RWPE1 (cell line): ENCODE measurements at regions not wholly inside any gene's neighbourhood (a gene's known extent, or its start where the extent isn't known, plus 50 kb on each side); places are given as distances from the start of the nearest gene placed in this dataset.

Experiments
- CTCF ChIA-PET: fragments of 350-600 bp; sonication (Branson Sonifier 250); formaldehyde crosslinking; extraction: SDS; loops from one replicate; lab custom pipeline; 2021; lab: Yijun Ruan, JAX
- POLR2A ChIA-PET: fragments of 400-600 bp; formaldehyde crosslinking; extraction: SDS; loops from one replicate; lab custom pipeline; 2020; ENCODE audit warnings: antibody characterized with exemption; ENCODE audit not compliant: low non-redundant PET; lab: Yijun Ruan, JAX
- DNase-seq: peaks from one replicate; pipeline ENCODE4 v3.0.0; 2012; ENCODE audit warnings: low spot score
- H3K27ac ChIP-seq: fragments of 450-650 bp; 2 replicates; pipeline ENCODE4 v1.5.1; 2017
- TF ChIP-seq, protein P1 (sequence below): fragments of 450-650 bp; conservative IDR thresholded peaks from 2 replicates; pipeline ENCODE4 v1.5.1; 2017; ENCODE audit warnings: low read depth, mild to moderate bottlenecking

DNA sequence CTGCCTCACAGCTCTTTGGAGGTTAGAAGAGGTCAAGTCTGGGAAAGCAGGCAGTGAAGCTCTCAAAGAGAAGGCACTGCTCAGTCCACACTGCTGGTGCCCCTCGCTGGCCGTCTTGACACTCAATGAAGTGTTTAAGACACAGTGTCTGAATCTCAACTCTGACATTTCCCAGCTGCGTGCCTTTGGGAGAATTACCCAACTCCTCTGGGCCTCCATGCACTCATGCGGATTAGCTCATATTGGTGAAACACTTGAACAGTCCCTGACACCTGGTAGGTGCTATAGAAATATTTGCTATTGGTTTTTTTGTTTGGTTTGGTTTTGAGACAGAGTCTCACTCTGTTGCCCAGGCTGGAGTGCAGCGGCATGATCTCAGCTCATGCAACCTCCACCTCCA lies 281.0 kb downstream of the SRBD1 start:
- ChIA-PET POLR2A (no interaction called here), CTCF (no interaction called here)
- no peak overlapping the region for H3K27ac ChIP-seq
- DNase-seq, result no peak
- TF ChIP-seq, protein P1, sequence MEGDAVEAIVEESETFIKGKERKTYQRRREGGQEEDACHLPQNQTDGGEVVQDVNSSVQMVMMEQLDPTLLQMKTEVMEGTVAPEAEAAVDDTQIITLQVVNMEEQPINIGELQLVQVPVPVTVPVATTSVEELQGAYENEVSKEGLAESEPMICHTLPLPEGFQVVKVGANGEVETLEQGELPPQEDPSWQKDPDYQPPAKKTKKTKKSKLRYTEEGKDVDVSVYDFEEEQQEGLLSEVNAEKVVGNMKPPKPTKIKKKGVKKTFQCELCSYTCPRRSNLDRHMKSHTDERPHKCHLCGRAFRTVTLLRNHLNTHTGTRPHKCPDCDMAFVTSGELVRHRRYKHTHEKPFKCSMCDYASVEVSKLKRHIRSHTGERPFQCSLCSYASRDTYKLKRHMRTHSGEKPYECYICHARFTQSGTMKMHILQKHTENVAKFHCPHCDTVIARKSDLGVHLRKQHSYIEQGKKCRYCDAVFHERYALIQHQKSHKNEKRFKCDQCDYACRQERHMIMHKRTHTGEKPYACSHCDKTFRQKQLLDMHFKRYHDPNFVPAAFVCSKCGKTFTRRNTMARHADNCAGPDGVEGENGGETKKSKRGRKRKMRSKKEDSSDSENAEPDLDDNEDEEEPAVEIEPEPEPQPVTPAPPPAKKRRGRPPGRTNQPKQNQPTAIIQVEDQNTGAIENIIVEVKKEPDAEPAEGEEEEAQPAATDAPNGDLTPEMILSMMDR, result no peak

DNA sequence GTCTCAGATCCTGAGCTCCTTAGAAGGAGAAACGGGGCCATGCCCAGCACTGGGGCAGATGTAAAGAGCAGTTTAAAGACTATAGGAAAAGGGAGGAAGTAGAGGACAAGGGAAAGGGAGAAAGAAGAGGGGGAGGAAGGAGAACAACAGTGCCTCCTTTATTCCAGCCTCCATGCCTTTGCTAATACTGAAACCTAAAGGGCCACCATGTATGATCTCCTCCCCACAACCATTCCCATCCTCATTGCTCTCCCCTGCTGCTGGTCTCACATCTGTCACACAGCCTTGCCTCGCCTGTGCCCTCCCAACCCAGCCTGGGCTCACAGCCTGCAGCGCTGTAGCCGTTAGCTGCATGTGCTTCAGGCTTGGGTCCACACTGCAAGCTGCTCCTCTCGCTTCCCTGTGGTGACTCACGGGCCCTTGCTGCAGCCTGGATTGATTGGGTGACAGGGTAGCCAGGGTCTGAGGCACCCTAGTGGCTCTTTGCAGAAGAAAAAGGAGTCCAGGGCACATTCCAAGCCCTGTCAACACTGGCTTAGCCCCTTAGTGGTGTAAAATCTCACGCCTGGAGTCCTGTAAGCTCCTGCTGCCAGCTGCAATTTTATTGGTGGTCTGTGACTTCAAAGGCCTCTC lies 281.9 kb downstream of the SRBD1 start:
- ChIA-PET CTCF (no interaction called here), POLR2A (no interaction called here)
- peak; percentile 22 for DNase-seq
- TF ChIP-seq, protein P1, result no peak
- no peak overlapping the region for H3K27ac ChIP-seq

DNA sequence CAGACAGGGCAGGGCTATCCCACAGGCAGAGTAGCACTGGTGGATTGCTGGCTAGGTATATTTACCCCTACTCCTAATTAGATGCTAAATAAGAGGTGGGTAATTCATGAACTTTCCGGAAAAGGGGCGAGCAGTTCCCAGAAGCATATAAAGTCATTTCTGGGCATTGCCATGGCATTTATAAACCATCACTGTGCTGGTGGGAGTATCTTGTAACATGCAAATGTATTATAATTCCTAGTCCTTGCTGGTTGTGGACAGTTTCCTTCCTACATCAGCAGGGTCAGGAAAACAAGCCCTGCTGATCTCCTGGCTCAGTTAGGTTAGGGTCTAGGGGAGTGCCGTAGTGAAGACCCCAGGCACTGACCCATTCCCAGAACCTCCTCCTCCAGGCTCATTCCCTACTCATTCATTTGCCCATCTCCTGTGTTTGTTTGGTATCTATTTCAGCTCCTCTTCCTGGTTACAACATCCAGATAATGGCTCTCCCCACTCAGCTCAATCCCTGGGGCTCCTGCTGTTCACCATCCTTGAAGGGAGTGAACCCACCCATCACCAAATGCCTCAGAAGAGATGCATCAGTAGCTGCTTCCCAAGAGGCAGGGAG lies 282.7 kb downstream of the SRBD1 start:
- TF ChIP-seq, protein P1, result no peak
- POLR2A ChIA-PET, result no interaction called here
- no peak overlapping the region for H3K27ac ChIP-seq
- no peak for DNase-seq
- CTCF ChIA-PET, result no interaction called here

DNA sequence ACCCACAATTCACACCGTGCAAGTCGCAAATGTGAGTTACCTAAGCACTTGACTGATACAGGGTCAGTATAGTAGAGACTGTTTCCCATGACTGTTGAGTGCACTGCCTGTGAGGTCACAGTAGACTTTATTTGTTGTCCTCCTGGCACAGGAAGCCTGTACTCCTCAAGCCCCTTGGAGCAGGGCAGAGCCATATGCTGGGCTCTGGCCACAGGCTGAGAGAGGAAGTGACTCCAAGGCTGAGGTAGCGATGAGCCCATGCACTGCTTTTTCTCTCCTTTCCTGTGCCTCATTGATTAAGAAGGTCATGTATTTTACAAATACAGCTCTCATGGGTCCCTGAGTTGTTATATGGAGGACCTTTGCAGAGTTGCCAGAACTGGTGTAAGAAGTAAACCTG lies 287.7 kb downstream of the SRBD1 start:
- CTCF ChIA-PET, result no interaction called here
- DNase-seq, result no peak
- POLR2A ChIA-PET, result no interaction called here
- TF ChIP-seq, protein P1, result no peak
- H3K27ac ChIP-seq, result no peak overlapping the region

DNA sequence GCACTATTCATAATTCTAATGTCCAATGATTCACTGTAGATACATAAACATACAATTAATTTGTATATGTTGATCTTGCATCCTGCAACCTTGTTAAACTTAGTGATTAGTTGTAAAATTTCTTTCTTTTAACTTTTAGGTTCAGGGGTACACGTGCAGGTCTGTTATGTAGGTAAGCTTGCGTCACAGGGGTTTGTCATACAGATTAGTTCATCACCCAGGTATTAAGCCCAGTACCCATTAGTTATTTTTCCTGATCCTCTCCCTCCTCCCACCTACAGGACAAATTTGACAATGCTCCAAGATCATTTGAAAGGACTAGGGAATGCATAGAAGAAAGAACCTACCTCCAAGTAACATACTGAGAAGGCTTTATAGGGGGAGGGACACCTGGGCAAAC lies 290.1 kb downstream of the SRBD1 start:
- no peak for DNase-seq
- POLR2A ChIA-PET, result no interaction called here

DNA sequence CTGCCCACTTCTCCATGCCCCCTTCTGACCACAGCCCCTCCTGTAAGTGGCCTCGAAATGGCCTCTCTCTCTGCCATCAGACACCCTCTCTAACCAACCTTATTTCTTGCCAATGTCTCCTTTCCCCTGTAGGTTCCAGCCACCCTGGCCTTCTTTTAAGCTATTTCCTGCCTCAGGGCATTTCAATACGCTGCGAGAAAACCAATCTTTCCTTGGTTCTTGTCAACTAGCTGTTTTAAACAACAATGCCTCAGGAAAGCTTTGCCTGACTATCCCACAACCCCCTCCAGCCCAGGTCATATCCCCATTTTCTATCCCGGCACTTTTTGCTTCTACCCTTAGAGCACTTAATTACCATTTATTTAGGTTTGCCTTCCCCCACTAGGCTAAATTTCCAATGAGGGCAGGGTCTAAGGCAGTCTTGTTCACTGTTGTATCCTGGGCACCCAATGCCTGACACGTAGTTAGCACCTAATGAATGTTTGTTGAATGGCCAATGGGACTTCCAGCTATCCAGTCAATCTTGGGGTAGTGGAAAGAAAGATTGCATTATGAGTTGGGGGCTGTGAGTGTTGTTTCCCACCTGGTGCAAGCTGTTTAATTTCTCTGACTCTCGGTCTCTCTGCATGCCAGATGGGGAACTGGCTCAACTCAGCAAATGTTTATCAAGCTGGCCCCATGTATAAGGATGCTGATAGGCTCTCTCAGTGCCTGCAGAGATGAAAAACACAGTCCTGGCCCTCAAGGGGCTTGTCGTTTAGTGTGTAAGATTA lies 291.2 kb downstream of the SRBD1 start:
- TF ChIP-seq, protein P1, result no peak
- DNase-seq, result no peak
- H3K27ac ChIP-seq, result no peak overlapping the region
- ChIA-PET CTCF (interaction anchor here (0.7 kb wide), 1 partner anchor 998 kb away, joined by 5 read pairs; no protein-coding TSS in a partner anchor), POLR2A (no interaction called here)

More for the DNA sequence above, 290.1 kb downstream of the SRBD1 start:
- CTCF ChIA-PET, result no interaction called here
- no peak overlapping the region for H3K27ac ChIP-seq
- TF ChIP-seq, protein P1, result no peak
